ENCODE measurements at regions not wholly inside any gene's neighbourhood (a gene's known extent, or its start where the extent isn't known, plus 50 kb on each side); places are given as distances from the start of the nearest gene placed in this dataset.

GRCh38 chr13:90746230-90746629 is 601.3 kb upstream of the MIR17HG start:
- POLR2A ChIA-PET (ENCODE audit: low non-redundant PET), result no interaction called here

GRCh38 chr13:90750021-90750420 is 597.5 kb upstream of the MIR17HG start:
- POLR2A ChIA-PET (ENCODE audit: low non-redundant PET), result no interaction called here
- TF ChIP-seq CTCF (conservative IDR thresholded peaks at IDR 0.05; ENCODE audit: low read depth), result no peak
- H3K27ac ChIP-seq, result no peak overlapping the region
- CTCF ChIA-PET, result no interaction called here
- DNase-seq (ENCODE audit: low spot score), result no peak

More at GRCh38 chr13:90746230-90746629, 601.3 kb upstream of the MIR17HG start:
- DNase-seq (ENCODE audit: low spot score), result no peak
- CTCF ChIA-PET, result no interaction called here
- H3K27ac ChIP-seq, result no peak overlapping the region
- TF ChIP-seq CTCF (conservative IDR thresholded peaks at IDR 0.05; ENCODE audit: low read depth), result no peak

GRCh38 chr13:90751026-90751425 is 596.5 kb upstream of the MIR17HG start:
- no peak overlapping the region for H3K27ac ChIP-seq
- no peak for DNase-seq (ENCODE audit: low spot score)
- CTCF ChIA-PET, result no interaction called here
- POLR2A ChIA-PET (ENCODE audit: low non-redundant PET), result no interaction called here
- no peak for TF ChIP-seq CTCF (conservative IDR thresholded peaks at IDR 0.05; ENCODE audit: low read depth)

- CTCF ChIA-PET, result no interaction called here
- H3K27ac ChIP-seq, result no peak overlapping the region
- DNase-seq (ENCODE audit: low spot score), result no peak
- POLR2A ChIA-PET (ENCODE audit: low non-redundant PET), result no interaction called here
- no peak for TF ChIP-seq CTCF (conservative IDR thresholded peaks at IDR 0.05; ENCODE audit: low read depth)
Measured at GRCh38 chr13:90752070-90752469, 595.4 kb upstream of the MIR17HG start.

GRCh38 chr13:90757127-90757680 is 590.3 kb upstream of the MIR17HG start:
- DNase-seq (ENCODE audit: low spot score), result no peak
- ChIA-PET CTCF (interaction anchor here (0.6 kb wide), 1 partner anchor 17 kb away, joined by 3 read pairs; no protein-coding TSS in a partner anchor), POLR2A (ENCODE audit: low non-redundant PET) (no interaction called here)
- TF ChIP-seq CTCF (conservative IDR thresholded peaks at IDR 0.05; ENCODE audit: low read depth), result no peak
- H3K27ac ChIP-seq, result no peak overlapping the region

GRCh38 chr13:90760639-90761038 is 586.8 kb upstream of the MIR17HG start:
- CTCF ChIA-PET, result interaction anchor here (0.5 kb wide), 1 partner anchor 1182 kb away, joined by 3 read pairs; no protein-coding TSS in a partner anchor
- no peak for TF ChIP-seq CTCF (conservative IDR thresholded peaks at IDR 0.05; ENCODE audit: low read depth)
- POLR2A ChIA-PET (ENCODE audit: low non-redundant PET), result no interaction called here
- H3K27ac ChIP-seq, result no peak overlapping the region
- no peak for DNase-seq (ENCODE audit: low spot score)

All from RWPE1 (cell line).